GM12878 (cell line): ENCODE measurements at regions not wholly inside any gene's neighbourhood (a gene's known extent, or its start where the extent isn't known, plus 50 kb on each side); places are given as distances from the start of the nearest gene placed in this dataset.
A peak's percentile ranks its signal among the peaks of the same experiment; 100 is the strongest.

Source experiments
- ATAC-seq: fragments of 200-7000 bp; cut with Tn5 transposase; 3 replicates; pipeline ENCODE4 v1.9.1; 2020; ENCODE audit warnings: mild to moderate bottlenecking, moderate library complexity
- BruUV-seq: library from RNA; stranded (reverse); fragments of 400-500 nt; replicated peaks from 2 replicates; lab custom pipeline; 2021; lab: Mats Ljungman, UMichigan
- CTCF ChIA-PET: fragments of 300-600 bp; sonication (Branson Sonifier 250); formaldehyde crosslinking; extraction: SDS; loops from one replicate; lab custom pipeline; 2021; ENCODE audit warnings: inconsistent platforms; lab: Yijun Ruan, JAX
- POLR2A ChIA-PET: fragments of 350-600 bp; formaldehyde crosslinking; extraction: SDS; loops from one replicate; lab custom pipeline; 2021; ENCODE audit warnings: inconsistent platforms; lab: Charles Lee
- RAD21 ChIA-PET: fragments of 300-600 bp; sonication (Branson Sonifier 250); formaldehyde crosslinking; loops from one replicate; lab custom pipeline; 2023; ENCODE audit warnings: antibody characterized with exemption; ENCODE audit not compliant: unreplicated experiment; lab: Charles Lee
- SMC1A ChIA-PET: fragments of 300-600 bp; sonication (Branson Sonifier 250); formaldehyde crosslinking; loops from one replicate; lab custom pipeline; 2023; ENCODE audit not compliant: unreplicated experiment, uncharacterized antibody; lab: Charles Lee
- DNase-seq: peaks from one replicate; pipeline ENCODE4 v3.0.0-alpha.2; 2011; ENCODE audit warnings: low read depth, low spot score
- FAIRE-seq: peaks from 3 replicates; lab custom pipeline; 2011; peaks lifted over from hg19 to GRCh38; lab: Jason Lieb, UNC
- H2AFZ ChIP-seq: 2 replicates; pipeline ENCODE4 v1.6.0; 2011; ENCODE audit warnings: low read depth, low read length, control low read depth; ENCODE audit not compliant: control insufficient read depth
- H3K27ac ChIP-seq: 2 replicates; pipeline ENCODE4 v1.5.1; 2011; ENCODE audit warnings: control low read depth; ENCODE audit not compliant: control insufficient read depth, insufficient read depth
- H3K27me3 ChIP-seq, 2 experiments: replicated peaks in 1 of 2; 2 replicates each; pipeline versions ENCODE4 v1.6.0 to v1.6.1; 2011; ENCODE audit warnings: low read length in 1 of 2; ENCODE audit not compliant: control insufficient read depth in 2 of 2, insufficient read depth in 2 of 2
- H3K36me3 ChIP-seq, 2 experiments: 2 replicates each; pipeline ENCODE4 v1.5.1; 2011; ENCODE audit warnings: low read length in 1 of 2; ENCODE audit not compliant: control insufficient read depth in 2 of 2, insufficient read depth in 2 of 2
- H3K4me1 ChIP-seq: 2 replicates; pipeline ENCODE4 v1.6.1; 2011; ENCODE audit warnings: mild to moderate bottlenecking, low read length, moderate library complexity, mixed read lengths; ENCODE audit not compliant: control insufficient read depth, insufficient read depth
- H3K4me2 ChIP-seq: 2 replicates; pipeline ENCODE4 v1.6.0; 2011; ENCODE audit warnings: control low read depth; ENCODE audit not compliant: control insufficient read depth, insufficient read depth
- H3K4me3 ChIP-seq: fragments of 200-600 bp; sonication (generic); 2 replicates; pipeline ENCODE4 v1.5.1; 2016
- H3K79me2 ChIP-seq: 2 replicates; pipeline ENCODE4 v1.6.0; 2011; ENCODE audit warnings: low read length; ENCODE audit not compliant: control insufficient read depth, insufficient read depth
- H3K9ac ChIP-seq: 2 replicates; pipeline ENCODE4 v1.8.0; 2011; ENCODE audit warnings: low read length, control low read depth, mixed read lengths; ENCODE audit not compliant: control insufficient read depth, insufficient read depth
- H3K9me3 ChIP-seq: replicated peaks from 3 replicates; pipeline ENCODE4 v1.5.1; 2011; ENCODE audit warnings: mild to moderate bottlenecking, low read length; ENCODE audit not compliant: control insufficient read depth, insufficient read depth
- H4K20me1 ChIP-seq: 2 replicates; pipeline ENCODE4 v1.6.0; 2011; ENCODE audit not compliant: control insufficient read depth, insufficient read depth
- CREB1 ChIP-seq: IDR thresholded peaks from 2 replicates; pipeline ENCODE4 v1.6.1; 2012; ENCODE audit warnings: low read depth, mild to moderate bottlenecking, inconsistent platforms
- GABPA ChIP-seq: IDR thresholded peaks from 2 replicates; pipeline ENCODE4 v1.6.1; 2014; ENCODE audit warnings: antibody characterized with exemption, low read depth, mild to moderate bottlenecking, inconsistent platforms
- RAD51 ChIP-seq: fragments of 450-650 bp; IDR thresholded peaks from 2 replicates; pipeline ENCODE4 v1.6.1; 2016; ENCODE audit warnings: moderate library complexity, mild to moderate bottlenecking, inconsistent platforms
- WGBS: methylation state at CpG from one replicate; pipeline ENCODE4 v1.1.6; 2016; ENCODE audit warnings: low lambda C conversion rate; ENCODE audit not compliant: insufficient replicate concordance, insufficient coverage; ENCODE audit errors: missing lambda C conversion rate; 5-methylcytosine and 5-hydroxymethylcytosine counted together
- in situ Hi-C: fragments of 300-500 bp; cut with MboI; formaldehyde crosslinking; loops from 9 replicates; pipeline ENCODE4 v1.14.3; 2018; ENCODE audit warnings: mixed read lengths
- intact Hi-C: fragments of 100-400 bp; cut with micrococcal nuclease; formaldehyde crosslinking; loops from one replicate; pipeline ENCODE4 v1.14.2; 2022; ENCODE audit not compliant: unreplicated experiment
- TF ChIP-seq, protein P1 (sequence below): fragments of 450-650 bp; IDR thresholded peaks from 2 replicates; pipeline ENCODE4 v1.6.1; 2016; ENCODE audit warnings: mild to moderate bottlenecking

DNA sequence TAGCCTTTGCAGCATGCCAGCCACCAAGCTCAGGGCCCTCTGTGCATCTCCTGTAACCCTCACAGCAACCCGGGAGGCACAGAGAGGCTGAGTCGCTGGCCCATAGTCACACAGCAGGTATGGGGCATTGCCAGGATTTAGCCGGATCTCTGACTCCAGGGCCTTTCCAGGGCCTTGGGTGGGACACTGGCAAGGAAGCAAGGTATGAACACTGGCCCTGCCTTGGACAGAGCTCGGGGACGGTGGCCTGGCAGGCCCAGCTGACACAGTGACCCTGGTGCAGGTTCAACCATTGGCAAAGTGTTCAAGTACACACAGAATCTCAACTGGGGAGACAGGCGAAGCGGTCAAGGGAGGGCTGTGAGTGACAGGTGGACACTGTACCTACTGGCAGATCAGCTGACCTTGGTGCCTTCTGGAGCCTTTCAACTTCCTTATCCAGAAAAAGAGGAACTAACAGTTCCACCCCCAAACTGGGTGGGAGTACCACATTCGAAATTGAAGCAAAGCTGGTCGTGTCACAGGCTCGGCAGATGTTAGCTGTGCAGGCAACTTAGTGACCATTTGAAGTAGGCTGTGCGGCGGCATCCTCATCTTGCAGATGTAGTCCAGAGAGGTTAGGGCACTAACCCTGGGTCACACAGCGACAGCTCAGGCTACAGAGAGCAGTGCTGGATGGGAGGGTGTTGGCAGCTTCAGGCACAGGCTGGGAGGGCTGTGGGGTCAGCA, 287.4 kb downstream of the SEC14L1 start (continued):
- TF ChIP-seq, protein P1, sequence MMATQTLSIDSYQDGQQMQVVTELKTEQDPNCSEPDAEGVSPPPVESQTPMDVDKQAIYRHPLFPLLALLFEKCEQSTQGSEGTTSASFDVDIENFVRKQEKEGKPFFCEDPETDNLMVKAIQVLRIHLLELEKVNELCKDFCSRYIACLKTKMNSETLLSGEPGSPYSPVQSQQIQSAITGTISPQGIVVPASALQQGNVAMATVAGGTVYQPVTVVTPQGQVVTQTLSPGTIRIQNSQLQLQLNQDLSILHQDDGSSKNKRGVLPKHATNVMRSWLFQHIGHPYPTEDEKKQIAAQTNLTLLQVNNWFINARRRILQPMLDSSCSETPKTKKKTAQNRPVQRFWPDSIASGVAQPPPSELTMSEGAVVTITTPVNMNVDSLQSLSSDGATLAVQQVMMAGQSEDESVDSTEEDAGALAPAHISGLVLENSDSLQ, result peak; percentile 92
- TF ChIP-seq RAD51, result peak; percentile 73
- TF ChIP-seq, all 136 proteins: peak for 13

DNA sequence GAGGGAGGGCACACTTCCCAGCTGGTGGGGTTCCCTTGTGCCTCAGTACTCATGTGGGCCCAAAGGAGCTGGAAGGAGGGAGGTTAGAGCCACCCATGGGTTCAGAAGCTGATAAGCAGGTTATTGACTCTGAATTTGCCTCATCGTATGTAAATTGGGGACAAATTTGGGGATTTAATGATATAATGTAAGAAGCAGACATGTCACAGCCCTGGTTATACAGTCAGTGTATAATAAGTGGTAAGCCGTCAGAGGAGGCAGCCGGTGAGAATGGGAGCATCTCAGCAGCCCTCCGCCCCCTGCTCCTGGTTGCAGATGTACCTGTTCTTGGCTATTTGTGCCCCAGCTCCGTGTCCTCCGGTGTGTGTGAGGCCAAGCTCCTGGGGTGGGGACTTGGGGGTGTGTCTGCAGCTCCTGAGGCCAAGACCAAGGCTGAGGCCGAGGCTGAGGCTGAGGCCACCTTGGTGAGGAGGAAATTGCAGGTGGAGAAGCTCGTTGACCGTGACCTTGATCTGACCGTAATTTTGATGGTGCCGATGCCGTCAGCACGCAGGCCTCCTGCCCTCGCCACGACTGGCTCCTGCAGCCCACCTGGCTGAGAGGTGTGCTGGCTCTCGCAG, 288.1 kb downstream of the SEC14L1 start:
- Histone ChIP-seq H2AFZ (no peak overlapping the region), H3K27ac (no peak overlapping the region), H3K4me1 (peaks cover 64% of the 10 kb centered on the region), H3K9ac (no peak overlapping the region), H3K79me2 (peaks cover 22% of the 10 kb centered on the region), H3K9me3 (no peaks in the 10 kb centered on the region), H3K27me3 (no peaks in the 10 kb centered on the region), H3K36me3 (peaks cover 1 to 2% of the 10 kb centered on the region in 2 experiments; a peak in 2 of 4 replicates), H3K4me3 (no peak overlapping the region), H4K20me1 (peaks cover 4% of the 10 kb centered on the region; the same call in 1 of the 2 replicates), H3K4me2 (peak overlapping the region; percentile 67)
- SMC1A ChIA-PET, result interaction anchor here (0.7 to 6.7 kb wide), 19 partner anchors 11 to 585 kb away, joined by 3 to 66 read pairs (median 13); no protein-coding TSS in a partner anchor
- DNase-seq, result no peak
- TF ChIP-seq GABPA (no peak), CREB1 (0 out of 2 replicates have a peak, but pooled peaks have one; percentile 11)
- no peak for ATAC-seq
- no peak for FAIRE-seq
- CTCF ChIA-PET, result interaction anchor here (0.6 to 5.7 kb wide), 23 partner anchors 8 to 585 kb away, joined by 3 to 99 read pairs (median 12); no protein-coding TSS in a partner anchor
- POLR2A ChIA-PET, result interaction anchor here (0.8 to 3.6 kb wide), 8 partner anchors 7 to 108 kb away, joined by 3 to 21 read pairs (median 6); no protein-coding TSS in a partner anchor
- intact Hi-C loops (loop anchor here (2.0 kb wide), 1 partner anchor 98 kb away; no protein-coding TSS in a partner anchor), in situ Hi-C loops (loop anchor here (5.0 to 25.0 kb wide), 2 partner anchors 63 to 92 kb away; no protein-coding TSS in a partner anchor)
- 94% methylated on average over 16 of the region's 16 CpGs for WGBS
- BruUV-seq, result no TSS peak
- RAD21 ChIA-PET, result interaction anchor here (0.6 to 5.9 kb wide), 17 partner anchors 8 to 703 kb away, joined by 3 to 59 read pairs (median 17); no protein-coding TSS in a partner anchor
